Left colon (tissue), 2 donors: ENCODE measurements at regions not wholly inside any gene's neighbourhood (a gene's known extent, or its start where the extent isn't known, plus 50 kb on each side); places are given as distances from the start of the nearest gene placed in this dataset.

Experiments
- ATAC-seq: fragments of 200-7000 bp; cut with Tn5 transposase; one replicate; pipeline ENCODE4 v1.9.1; 2020; ENCODE audit warnings: mild to moderate bottlenecking, moderate library complexity
- DNase-seq, 2 donors: peaks; one replicate each; pipeline ENCODE4 v3.0.0-alpha.2; 2020
- intact Hi-C, 2 donors: fragments of 100-400 bp; cut with DNase I in 1 of 2; cut with micrococcal nuclease in 1 of 2; formaldehyde crosslinking; loops; one replicate each; pipeline versions ENCODE4 v1.11.2 to v1.14.0; 2022; cut with DNase I, micrococcal nuclease
- donor health status: DM: no; HTN: no; CAD: no.
- donor health status: DM: yes; HTN: yes; CAD: no.

DNA sequence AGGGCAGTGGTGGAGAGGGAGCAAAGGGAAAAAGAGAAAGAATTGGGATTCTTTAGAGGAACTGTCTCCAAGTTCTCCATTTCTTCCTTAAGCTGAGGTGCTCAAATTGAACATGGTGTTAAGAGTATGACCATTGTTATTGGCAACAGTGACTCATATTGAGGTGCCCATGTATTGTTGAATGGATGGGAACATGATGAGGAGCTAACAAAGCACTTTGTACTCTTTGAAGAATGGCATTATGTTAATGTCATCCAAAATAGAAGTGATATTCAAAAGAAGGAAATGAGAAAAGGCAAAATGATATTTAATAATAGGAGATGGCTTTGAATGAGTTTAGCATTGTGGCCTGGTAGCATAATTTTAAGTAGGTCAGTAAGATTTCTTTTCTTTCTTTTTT lies 261.1 kb downstream of the QKI start:
- DNase-seq (no peak), ATAC-seq (no peak)
- intact Hi-C loops, result no loop called here

DNA sequence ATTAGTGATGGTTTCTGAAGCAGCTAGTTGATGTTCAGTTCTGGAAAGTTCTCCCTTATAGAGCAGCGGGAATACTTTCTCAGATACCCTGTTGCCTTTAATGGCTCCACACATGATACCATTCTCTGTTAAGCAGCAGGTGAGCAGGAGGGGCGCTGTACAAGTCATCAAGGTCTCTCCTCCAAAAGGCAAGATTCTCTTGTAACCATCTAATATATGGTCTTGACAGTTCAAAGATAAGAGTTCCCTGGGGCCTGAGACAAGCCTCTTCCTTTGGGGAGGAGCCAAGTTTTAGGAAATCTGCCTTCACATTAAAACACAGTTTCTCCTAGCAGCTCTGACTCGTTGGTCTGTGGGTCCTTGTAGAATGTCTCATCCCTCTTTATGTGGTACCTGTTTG lies 258.2 kb downstream of the QKI start:
- DNase-seq, result no peak
- intact Hi-C loops, result no loop called here
- ATAC-seq, result no peak

DNA sequence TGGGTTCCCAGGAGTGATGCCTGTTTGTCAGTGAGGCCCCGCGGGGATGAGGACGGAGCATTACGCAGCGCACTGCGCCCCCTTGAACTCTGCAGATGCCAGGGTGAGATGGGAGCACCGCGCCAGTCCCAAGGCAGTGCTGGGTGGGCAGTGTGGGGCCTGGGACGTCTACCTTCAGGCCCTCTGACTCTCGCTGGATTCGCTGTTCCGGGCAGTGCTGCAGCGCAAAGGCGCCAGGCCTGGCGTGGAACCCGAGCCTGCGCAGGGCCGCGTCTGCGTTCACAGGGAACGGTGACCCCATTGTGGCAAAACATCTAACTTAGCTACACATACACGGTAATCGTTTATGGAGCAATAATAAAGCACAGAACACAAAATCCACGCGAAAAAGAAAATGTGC lies 257.3 kb downstream of the QKI start:
- intact Hi-C loops, result no loop called here
- DNase-seq (no peak), ATAC-seq (no peak)

DNA sequence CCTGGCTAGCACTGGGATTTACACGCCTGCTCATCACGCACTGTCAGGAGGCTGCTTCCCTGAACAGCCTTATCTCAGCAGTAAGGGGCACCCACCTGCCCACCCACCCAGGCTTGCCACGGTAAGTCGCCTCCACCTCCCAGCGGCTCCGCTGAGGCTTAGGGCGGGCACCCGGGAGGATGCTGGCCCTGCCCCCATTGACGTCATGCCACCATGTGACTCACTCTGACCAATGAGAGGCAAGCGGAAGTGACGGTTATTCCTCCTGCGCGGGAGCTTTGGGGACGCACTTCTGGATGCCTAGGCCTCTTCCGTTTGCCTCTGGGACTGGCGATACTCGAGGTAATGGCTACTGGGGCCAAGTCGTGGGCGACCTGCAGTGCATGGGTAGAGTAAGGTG lies 256.8 kb downstream of the QKI start:
- no peak for ATAC-seq
- no peak for DNase-seq
- intact Hi-C loops, result no loop called here

DNA sequence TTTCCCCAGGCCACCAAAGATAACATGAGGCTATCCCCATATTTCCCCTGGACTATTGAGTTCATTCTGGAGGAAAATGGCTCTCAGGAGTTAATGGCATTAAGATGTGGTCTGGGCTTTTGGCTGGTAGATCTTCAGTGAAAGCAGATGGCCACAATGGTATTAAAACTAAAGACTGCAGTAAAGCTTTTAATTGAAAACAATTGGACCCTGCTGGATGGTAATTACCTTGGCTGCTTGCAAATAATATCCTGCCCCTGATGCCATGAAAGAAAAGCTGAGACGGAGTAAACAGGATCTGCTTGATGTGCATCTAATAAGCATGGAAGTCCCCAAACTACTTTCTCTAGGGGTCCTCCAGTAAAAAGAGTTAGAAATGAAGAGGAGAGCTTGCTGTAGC lies 255.8 kb downstream of the QKI start:
- no peak for ATAC-seq
- DNase-seq, result no peak
- intact Hi-C loops, result no loop called here

DNA sequence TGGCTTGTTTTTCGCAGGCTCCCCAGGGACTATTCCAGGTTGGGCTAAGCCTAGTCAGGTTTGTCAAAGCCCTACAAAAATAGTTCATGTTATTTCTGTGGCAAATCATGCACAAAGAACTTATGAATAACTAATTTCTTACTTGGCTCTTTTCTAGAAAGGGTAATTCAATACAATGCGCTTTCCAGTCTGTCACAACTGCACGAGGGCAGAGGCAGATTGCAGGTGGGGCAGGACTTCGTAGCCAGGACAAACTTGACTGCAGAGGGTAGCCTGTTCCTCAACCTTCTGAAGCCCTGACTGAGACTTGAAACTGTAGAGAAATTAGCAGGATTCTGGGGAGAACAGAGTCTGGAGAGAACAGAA lies 253.5 kb downstream of the QKI start:
- ATAC-seq, result no peak
- DNase-seq, result no peak
- intact Hi-C loops, result no loop called here

DNA sequence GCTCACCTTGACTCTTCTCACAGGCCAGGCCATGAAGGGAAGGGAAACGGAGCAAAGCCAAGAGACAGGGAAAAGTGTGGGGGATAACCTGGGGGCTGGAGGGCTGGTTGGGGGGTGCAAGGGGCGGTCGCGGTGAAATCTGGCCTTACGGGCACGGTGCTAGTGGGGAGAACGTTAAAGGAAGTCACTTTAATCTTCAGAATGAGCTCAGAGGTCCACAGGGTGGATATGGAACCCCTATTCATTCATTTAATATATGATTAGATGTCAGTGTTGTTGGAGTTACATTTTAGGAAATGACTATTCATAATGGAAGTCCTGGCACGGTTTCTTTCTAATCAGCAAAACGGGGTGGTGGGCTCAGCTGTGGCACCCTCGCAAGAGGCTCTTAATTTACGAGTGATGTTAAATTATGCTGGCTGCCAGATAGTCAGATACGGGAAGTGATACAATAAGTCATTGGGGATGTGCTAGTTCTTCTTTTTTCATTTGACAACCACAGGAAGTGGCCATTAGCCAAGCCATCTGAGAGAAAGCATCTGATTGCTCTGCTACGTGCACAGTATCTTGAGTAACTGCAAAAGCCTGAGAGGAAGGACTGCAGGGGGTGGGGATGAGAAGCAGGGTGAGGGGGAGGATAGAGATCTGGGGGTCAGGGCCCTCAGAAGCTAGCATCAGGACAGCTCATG lies 253.0 kb downstream of the QKI start:
- DNase-seq, result peak; percentile 26 to 40
- intact Hi-C loops, result no loop called here
- ATAC-seq, result peak; percentile 28

DNA sequence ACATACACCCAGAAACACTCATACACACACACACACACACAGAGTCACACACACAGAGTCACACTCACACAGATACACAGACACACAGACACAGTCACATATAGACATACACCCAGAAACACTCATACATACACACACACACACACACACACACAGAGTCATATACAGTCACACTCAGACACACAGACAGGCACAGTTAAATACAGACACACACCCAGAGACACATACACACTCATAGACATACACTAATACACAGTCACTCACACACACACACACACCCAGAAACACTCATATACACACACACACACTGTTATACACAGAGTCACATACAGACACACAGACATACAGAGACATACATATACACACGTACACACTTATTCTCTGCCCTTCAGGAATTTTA lies 250.9 kb downstream of the QKI start:
- intact Hi-C loops, result no loop called here
- ATAC-seq, result no peak
- DNase-seq, result no peak

DNA sequence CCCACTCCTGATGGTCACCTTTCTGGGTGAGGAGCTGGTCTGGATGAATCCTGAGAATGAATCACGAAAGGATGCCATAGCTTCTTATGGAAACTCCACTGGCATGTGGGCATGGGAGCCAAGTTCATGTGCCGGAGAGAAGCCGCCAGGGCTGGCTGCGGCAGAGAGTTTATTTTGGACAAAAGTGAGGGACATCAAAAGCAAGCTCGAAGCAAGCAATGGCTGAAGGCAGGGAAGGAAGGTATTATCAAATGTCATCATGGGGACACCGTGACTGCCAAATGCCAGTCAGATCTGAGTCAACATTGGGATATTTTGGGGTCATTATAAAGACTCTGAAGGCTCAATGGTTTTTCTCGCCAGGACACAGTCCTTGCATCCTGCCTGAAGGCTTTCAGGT lies 249.1 kb downstream of the QKI start:
- ATAC-seq (no peak), DNase-seq (no peak)
- intact Hi-C loops, result no loop called here

DNA sequence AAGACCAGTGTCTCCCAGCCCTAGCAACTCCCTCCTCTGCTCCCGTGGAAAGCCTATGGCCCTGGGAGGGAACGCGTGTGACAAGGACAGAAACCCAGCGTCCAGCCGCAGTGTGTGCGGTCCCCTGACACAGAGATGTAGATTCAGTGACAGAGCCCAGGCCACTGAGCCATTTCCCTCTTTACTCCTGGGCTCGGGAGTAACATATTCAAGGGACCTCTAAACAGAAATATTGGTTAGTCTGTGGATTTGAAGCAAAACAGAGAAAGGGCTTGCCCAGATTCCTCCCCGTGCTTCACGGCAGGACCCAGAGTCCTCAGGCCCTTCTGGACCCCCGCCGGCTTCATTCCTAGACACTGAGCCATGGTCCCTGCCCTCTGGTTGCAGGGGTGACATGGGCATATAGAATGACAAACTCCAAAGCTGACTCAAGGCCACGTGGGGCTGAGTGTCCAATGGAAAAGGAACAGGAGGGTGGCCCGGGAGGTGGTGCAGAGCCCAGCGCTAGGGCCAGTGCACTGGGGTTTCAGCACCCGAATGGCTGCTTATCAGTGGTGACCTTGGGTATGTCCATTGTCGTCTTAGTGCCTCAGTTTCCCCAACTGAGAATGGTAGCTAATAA lies 248.2 kb downstream of the QKI start:
- no peak for ATAC-seq
- intact Hi-C loops, result no loop called here

DNA sequence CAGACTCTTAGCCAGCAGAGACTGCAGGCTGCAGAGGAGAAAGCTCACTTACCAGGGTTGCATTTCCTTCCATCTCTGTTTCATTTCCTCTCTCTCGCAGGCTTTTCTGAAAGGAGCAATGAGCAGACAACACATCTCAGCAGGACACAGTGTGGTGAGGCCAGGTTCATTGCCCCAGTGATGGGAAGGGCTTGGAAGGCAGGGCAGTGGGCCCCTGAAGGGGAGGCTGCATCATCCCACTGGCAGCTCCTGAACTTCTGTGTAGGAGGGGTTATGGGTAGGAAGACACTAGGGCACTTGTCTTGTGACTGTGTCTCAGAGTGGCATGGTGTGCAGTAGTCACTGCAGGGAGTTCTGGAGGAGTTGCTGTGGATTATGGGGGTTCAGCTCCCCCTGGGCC lies 246.8 kb downstream of the QKI start:
- DNase-seq (no peak), ATAC-seq (no peak)
- intact Hi-C loops, result no loop called here

More for the DNA sequence above, 248.2 kb downstream of the QKI start:
- no peak for DNase-seq

DNA sequence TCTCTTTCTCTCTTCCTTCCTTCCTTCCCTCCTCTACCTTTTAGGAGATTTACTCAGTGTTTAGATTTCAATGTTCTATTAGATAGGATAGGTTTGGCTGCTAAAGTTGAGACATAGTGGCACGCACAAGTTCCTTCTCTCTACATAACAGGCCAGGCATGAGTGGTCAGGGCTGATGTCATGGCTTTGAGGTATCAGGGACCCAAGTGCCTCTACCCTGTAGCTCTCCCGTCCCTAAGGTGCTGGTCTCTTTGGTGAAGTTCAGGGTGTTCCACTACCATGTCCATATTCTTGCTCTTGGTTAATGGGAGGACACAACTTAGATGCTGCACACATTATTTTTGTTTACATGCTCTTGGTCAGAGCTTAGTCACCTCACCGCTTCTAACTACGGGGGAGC lies 245.3 kb downstream of the QKI start:
- no peak for DNase-seq
- intact Hi-C loops, result no loop called here
- ATAC-seq, result no peak

DNA sequence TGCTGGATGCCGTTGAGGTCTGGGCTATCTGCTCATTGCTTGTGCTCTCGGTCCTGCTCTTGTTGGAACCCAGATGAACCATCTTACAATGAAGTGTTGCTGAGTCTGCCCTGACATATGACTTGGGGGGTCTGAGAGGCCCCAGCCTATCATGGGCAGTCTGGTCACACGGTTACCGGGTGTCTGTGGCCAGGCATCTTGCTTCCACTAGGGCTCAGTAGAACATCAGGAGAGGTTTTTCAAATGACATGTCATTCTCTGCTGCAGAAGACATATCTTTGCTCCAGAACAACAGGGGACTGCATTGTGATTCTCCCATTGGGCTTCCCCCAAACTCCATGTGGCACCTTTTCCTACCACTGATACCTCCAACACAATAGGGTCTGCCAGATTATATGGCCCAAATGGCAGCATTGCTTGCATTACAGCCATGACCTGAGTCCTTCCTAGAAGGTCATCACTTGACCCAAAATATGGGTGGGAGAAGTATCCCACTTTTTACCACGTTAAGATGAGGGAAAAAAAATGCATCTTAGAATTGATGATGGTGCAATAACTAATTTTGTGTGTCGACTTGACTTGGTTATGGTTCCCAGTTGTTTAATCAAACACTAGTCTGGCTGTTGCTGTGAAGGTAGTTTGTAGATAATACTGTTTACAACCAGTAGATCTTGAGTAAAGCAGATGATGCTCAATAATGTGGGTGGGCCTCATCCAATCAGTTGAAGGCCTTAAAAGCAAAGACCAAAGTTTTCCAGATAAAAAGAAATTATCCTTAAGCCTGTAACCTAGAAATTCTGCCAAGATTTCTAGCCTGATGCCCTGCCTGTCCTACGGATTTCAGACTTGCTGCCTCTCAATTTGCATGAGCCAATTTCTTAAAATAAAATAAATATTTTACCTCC lies 241.0 kb downstream of the QKI start:
- intact Hi-C loops, result no loop called here
- no peak for ATAC-seq
- no peak for DNase-seq

DNA sequence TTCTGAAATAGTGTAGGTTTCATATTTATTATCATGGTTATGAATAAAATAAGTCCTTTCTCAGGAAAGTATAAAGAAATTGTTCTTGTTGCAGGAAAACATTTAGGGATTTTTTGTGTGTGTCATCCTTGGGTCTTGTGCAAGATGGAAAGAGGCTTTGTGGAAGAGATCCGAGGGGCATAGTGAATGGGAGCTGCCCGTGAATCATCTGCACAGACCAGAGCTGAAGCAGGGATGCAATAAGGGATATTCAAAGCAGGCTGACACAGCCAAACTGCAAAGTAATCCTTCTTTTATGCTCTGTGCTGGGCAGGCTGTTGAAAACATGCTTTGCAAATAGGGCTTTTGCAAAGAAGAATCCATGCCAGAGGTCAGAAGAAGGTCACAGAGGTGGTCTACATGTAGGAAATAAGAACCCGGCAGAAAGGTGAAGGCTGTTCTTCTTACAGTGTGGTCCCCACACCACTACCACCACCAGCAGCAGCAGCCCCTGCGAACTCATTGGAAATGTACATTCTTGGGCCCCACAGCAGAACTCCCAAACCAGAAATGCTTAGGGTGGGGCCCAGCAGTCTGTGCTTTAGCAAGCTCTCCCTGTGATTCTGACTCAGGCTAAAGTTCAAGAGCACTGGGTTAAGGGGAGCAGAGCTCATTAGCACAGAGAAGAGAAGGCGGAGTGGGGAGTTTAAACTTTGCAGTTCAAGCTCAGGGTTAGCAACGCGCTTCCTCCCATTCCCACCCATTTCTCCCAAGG lies 237.6 kb downstream of the QKI start:
- ATAC-seq, result no peak
- DNase-seq, result no peak
- intact Hi-C loops, result no loop called here

DNA sequence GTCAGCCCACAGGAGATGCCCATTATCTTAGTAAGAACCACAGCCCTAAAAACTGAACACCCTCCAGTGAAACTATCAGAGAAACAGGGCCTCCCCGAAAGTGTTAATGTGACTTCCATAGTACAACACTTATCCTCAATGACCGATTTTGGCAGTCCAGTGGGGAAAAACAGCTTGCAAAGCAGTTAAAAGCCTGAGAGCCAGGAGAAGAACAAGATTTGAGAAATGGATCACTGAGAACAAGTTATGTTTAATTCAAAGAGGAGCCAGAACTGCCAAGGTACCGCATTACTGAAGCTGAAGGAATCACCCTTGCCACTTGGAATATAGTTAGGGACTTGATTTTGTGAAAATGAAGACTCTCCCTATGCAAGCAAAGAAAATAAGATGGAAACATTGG lies 236.9 kb downstream of the QKI start:
- intact Hi-C loops, result no loop called here
- ATAC-seq (no peak), DNase-seq (no peak)

DNA sequence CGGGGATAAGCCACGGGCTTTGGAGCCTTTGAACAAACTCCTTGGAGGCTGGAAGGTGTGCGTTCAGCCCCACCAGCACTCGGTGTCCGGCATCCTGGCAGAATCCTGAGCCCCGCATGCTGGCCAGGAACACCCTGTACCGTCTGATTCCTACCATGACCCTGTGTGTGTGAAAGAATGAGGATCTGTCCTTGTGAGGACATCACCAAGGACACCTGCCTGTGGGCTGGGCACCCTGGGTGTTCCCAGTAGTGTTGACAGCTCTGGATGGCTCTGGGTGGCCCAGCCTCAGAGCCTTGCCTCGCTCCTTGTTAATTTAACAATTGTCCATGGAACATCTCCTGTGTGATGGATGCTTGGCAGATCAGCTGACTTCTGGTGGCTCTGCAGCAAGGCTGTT lies 234.3 kb downstream of the QKI start:
- intact Hi-C loops, result no loop called here
- DNase-seq (no peak), ATAC-seq (no peak)

DNA sequence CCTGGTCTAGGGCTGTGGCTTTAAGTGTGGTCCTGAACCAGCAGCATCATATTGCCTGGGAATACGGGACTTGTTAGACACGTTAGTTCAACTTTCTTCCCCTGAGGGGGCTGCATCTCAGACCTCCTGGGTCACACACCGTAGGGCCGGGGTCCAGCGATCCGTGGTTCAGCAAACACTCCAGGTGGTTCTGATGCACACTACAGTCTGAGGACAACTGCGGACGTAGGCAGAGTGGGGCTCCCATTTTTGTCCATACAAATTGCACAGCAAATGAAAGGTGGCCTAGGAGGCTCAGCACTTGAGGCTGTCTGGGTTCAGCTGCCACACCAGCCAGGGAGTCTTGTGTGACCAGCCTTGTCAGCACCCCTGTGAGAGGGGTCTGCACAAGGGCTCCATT lies 233.1 kb downstream of the QKI start:
- DNase-seq (no peak), ATAC-seq (no peak)
- intact Hi-C loops, result no loop called here

DNA sequence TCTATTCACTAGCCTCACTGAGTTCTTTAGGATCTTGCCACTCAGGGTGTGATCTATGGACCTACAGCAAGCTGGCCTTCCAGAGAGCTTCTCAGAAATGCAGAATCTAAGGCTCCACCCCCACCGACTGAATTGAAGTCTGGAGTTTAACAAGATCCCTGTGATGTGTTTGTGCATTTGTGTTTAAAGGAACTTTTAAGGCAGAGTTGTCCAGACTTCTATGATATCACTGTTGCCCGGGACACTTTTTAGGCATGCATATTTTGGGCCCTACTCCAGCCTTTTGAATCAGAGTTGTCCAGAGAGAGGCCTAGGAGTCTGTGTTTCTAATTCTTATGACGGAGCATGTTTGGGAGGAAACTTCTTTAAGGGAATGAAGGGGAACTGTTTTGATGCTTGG lies 232.3 kb downstream of the QKI start:
- DNase-seq (no peak), ATAC-seq (no peak)
- intact Hi-C loops, result no loop called here

DNA sequence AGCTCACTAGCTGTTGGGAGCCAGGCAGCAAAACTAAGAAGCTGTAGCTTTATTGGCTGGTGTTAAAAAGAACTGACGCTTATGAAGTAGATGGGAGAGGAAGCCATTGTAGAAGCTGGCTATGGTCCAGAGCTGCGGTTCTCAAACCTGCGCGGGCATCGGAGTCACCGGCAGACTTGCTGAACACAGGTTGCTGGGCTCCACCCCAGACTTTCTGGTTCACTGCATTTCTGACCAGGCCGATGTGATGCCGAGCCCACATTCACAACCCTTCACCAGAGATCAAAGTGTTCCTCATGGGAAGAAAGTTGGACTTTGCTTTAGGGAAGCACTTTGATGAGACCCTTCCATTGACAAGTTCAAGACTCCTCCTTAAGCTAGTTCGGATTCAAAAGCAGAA lies 231.6 kb downstream of the QKI start:
- DNase-seq, result no peak
- ATAC-seq, result no peak
- intact Hi-C loops, result no loop called here

DNA sequence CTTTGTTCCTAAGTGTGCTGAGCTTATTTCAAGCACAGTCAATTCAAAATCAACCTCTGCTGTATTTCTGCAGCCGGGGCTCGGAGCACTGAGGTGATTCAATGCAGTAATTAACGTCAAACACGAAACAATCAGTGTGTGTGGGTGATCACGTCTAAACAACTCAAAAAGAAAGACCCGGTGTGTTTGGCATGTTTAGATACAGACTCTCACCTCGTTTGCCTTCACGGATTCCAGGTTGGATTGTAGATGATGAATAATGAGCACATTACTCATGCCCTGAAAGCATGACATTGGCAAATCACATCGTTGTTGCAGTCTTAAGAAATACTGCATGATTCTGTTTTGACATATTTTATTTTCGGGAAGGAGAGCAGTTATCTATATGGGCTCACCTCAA lies 231.0 kb downstream of the QKI start:
- ATAC-seq (no peak), DNase-seq (no peak)
- intact Hi-C loops, result no loop called here
